K562 (cell line): ENCODE measurements at regions not wholly inside any gene's neighbourhood (a gene's known extent, or its start where the extent isn't known, plus 50 kb on each side); places are given as distances from the start of the nearest gene placed in this dataset.

Source experiments
- ATAC-seq: fragments of 200-7000 bp; cut with Tn5 transposase; 3 replicates; pipeline ENCODE4 v1.9.1; 2020; ENCODE audit warnings: moderate library complexity
- BruUV-seq: library from RNA; stranded (reverse); fragments of 400-500 nt; replicated peaks from 2 replicates; lab custom pipeline; 2021; lab: Mats Ljungman, UMichigan
- CTCF ChIA-PET: fragments of 300-600 bp; formaldehyde crosslinking; extraction: SDS; loops from one replicate; lab custom pipeline; 2021; ENCODE audit warnings: low intra/inter-chr PET ratio; lab: Yijun Ruan, JAX
- POLR2A ChIA-PET: fragments of 300-600, 350-650 bp; sonication (Branson Sonifier 250); formaldehyde crosslinking; extraction: SDS; loops from one replicate; lab custom pipeline; 2021; ENCODE audit warnings: antibody characterized with exemption, inconsistent platforms; lab: Yijun Ruan, JAX
- DNase-seq, 4 experiments: peaks; one replicate each; pipeline versions ENCODE4 v3.0.0 to v3.0.0-alpha.2; 2011 to 2018; ENCODE audit warnings: low spot score in 3 of 4, mixed read lengths in 3 of 4; ENCODE audit errors: extremely low read depth in 1 of 4
- FAIRE-seq: peaks from 2 replicates; lab custom pipeline; 2011; peaks lifted over from hg19 to GRCh38; lab: Jason Lieb, UNC
- H2AFZ ChIP-seq: 2 replicates; pipeline ENCODE4 v1.6.0; 2011; ENCODE audit warnings: low read depth, low read length, control low read depth, inconsistent platforms
- H3K27ac ChIP-seq: fragments of 200-600 bp; 3 replicates; pipeline ENCODE4 v1.8.0; 2011; ENCODE audit warnings: low read depth, mild to moderate bottlenecking, control low read depth, inconsistent platforms, low read length, moderate library complexity, mixed read lengths; ENCODE audit errors: extremely low read depth
- H3K27me3 ChIP-seq, 2 experiments: fragments of 300-600 bp in 1 of 2; 2 replicates in 1 of 2; 3 replicates in 1 of 2; pipeline versions ENCODE4 v1.6.0 to v1.8.0; 2011; ENCODE audit warnings: inconsistent platforms in 2 of 2, low read length in 2 of 2, mild to moderate bottlenecking in 1 of 2, mixed read lengths in 1 of 2, moderate library complexity in 1 of 2; ENCODE audit not compliant: control insufficient read depth in 2 of 2, insufficient read depth in 2 of 2
- H3K36me3 ChIP-seq: fragments of 300-600 bp; 3 replicates; pipeline ENCODE4 v1.8.0; 2011; ENCODE audit warnings: mild to moderate bottlenecking, low read length, inconsistent platforms; ENCODE audit not compliant: control insufficient read depth, insufficient read depth
- H3K4me1 ChIP-seq, 2 experiments: fragments of 200-600 bp in 1 of 2; replicated peaks in 1 of 2; 2 replicates in 1 of 2; 3 replicates in 1 of 2; pipeline versions ENCODE4 v1.5.1 to v1.8.0; 2011; ENCODE audit warnings: inconsistent platforms in 2 of 2, low read length in 2 of 2, mild to moderate bottlenecking in 1 of 2, mixed read lengths in 1 of 2, moderate library complexity in 1 of 2; ENCODE audit not compliant: control insufficient read depth in 2 of 2, insufficient read depth in 2 of 2
- H3K4me2 ChIP-seq: 2 replicates; pipeline ENCODE4 v1.6.1; 2011; ENCODE audit warnings: low read length, control low read depth, inconsistent platforms, mixed read lengths; ENCODE audit not compliant: insufficient read depth
- H3K4me3 ChIP-seq: fragments of 200-600 bp; sonication (generic), shearing (Covaris generic); 2 replicates; pipeline ENCODE4 v1.5.1; 2016; ENCODE audit warnings: control low read depth, inconsistent platforms
- H3K79me2 ChIP-seq: fragments of 200-600 bp; 3 replicates; pipeline ENCODE4 v1.8.0; 2011; ENCODE audit warnings: low read length, inconsistent platforms; ENCODE audit not compliant: control insufficient read depth, insufficient read depth
- H3K9ac ChIP-seq, 2 experiments: 2 replicates each; pipeline versions ENCODE4 v1.6.0 to v1.6.1; 2011; ENCODE audit warnings: low read depth in 2 of 2, low read length in 2 of 2, control low read depth in 1 of 2, inconsistent platforms in 1 of 2, mild to moderate bottlenecking in 1 of 2, mixed read lengths in 1 of 2; ENCODE audit not compliant: insufficient read depth in 1 of 2
- H3K9me1 ChIP-seq: one replicate; pipeline ENCODE4 v1.6.0; 2011; ENCODE audit warnings: inconsistent platforms, mild to moderate bottlenecking, low read length, moderate library complexity; ENCODE audit not compliant: control insufficient read depth, insufficient read depth
- H3K9me3 ChIP-seq: replicated peaks from 2 replicates; pipeline ENCODE4 v1.5.1; 2011; ENCODE audit warnings: low read depth, low read length, inconsistent platforms; ENCODE audit not compliant: control insufficient read depth, insufficient read depth
- H4K20me1 ChIP-seq: replicated peaks from 2 replicates; pipeline ENCODE4 v1.6.1; 2011; ENCODE audit warnings: low read length, inconsistent platforms, mixed read lengths; ENCODE audit not compliant: control insufficient read depth, insufficient read depth
- CREB1 ChIP-seq, 2 experiments: sonication (generic) in 1 of 2; formaldehyde crosslinking in 1 of 2; IDR thresholded peaks; 2 replicates each; pipeline versions ENCODE4 v1.6.1 to v1.8.0; 2012 to 2022; ENCODE audit warnings: inconsistent platforms in 1 of 2, mild to moderate bottlenecking in 1 of 2, missing genetic modification reagents in 1 of 2, moderate library complexity in 1 of 2
- DDX20 ChIP-seq: fragments of 450-650 bp; IDR thresholded peaks from 2 replicates; pipeline ENCODE4 v1.6.1; 2016; ENCODE audit warnings: missing genetic modification characterization, low read depth, mild to moderate bottlenecking, missing compliant biosample characterization, moderate library complexity
- EWSR1 ChIP-seq: fragments of 450-650 bp; IDR thresholded peaks from 2 replicates; pipeline ENCODE4 v1.6.1; 2018; ENCODE audit warnings: borderline replicate concordance, mild to moderate bottlenecking, low read depth, moderate library complexity; ENCODE audit not compliant: partially characterized antibody
- NCOA6 ChIP-seq: fragments of 450-650 bp; IDR thresholded peaks from 2 replicates; pipeline ENCODE4 v1.6.1; 2017; ENCODE audit warnings: mild to moderate bottlenecking
- NR2C1 ChIP-seq, 2 experiments: fragments of 450-650 bp; IDR thresholded peaks; 2 replicates each; pipeline ENCODE4 v1.6.1; 2017; ENCODE audit warnings: mild to moderate bottlenecking in 2 of 2, antibody characterized with exemption in 1 of 2, inconsistent platforms in 1 of 2, missing compliant biosample characterization in 1 of 2, missing genetic modification characterization in 1 of 2
- PRDM10 ChIP-seq: fragments of 450-650 bp; IDR thresholded peaks from 2 replicates; pipeline ENCODE4 v1.6.1; 2018; ENCODE audit not compliant: partially characterized antibody
- SMARCC2 ChIP-seq: fragments of 450-650 bp; IDR thresholded peaks from 2 replicates; pipeline ENCODE4 v1.6.1; 2017; ENCODE audit warnings: antibody characterized with exemption, moderate library complexity, mild to moderate bottlenecking, low read depth
- ZFP36 ChIP-seq: fragments of 150-350 bp; IDR thresholded peaks from 2 replicates; pipeline ENCODE4 v1.6.1; 2018; ENCODE audit warnings: low read length, low read depth; ENCODE audit not compliant: partially characterized antibody
- ZNF766 ChIP-seq: fragments of 200-800 bp; sonication (Bioruptor generic); conservative IDR thresholded peaks from 2 replicates; pipeline ENCODE4 v1.6.1; 2016; ENCODE audit warnings: missing genetic modification characterization, missing compliant biosample characterization
- WGBS: fragments of 100-300 bp; shearing (Covaris generic); methylation state at CpG from one replicate; pipeline ENCODE4 v1.1.6; 2016; ENCODE audit warnings: low coverage, mixed read lengths; ENCODE audit not compliant: insufficient coverage; ENCODE audit errors: missing lambda C conversion rate; 5-methylcytosine and 5-hydroxymethylcytosine counted together
- in situ Hi-C: fragments of 300-500 bp; cut with MboI; formaldehyde crosslinking; loops from 4 replicates; pipeline ENCODE4 v1.15.0; 2018; ENCODE audit warnings: inconsistent platforms, mixed read lengths
- intact Hi-C: fragments of 100-400 bp; cut with micrococcal nuclease; formaldehyde crosslinking; loops from 2 replicates; pipeline ENCODE4 v1.14.2; 2022
- TF ChIP-seq, protein P1 (sequence below): IDR thresholded peaks from 2 replicates; pipeline ENCODE4 v1.6.1; 2012; ENCODE audit warnings: low read depth, low read length, improper control_type of control experiment, borderline replicate concordance

DNA sequence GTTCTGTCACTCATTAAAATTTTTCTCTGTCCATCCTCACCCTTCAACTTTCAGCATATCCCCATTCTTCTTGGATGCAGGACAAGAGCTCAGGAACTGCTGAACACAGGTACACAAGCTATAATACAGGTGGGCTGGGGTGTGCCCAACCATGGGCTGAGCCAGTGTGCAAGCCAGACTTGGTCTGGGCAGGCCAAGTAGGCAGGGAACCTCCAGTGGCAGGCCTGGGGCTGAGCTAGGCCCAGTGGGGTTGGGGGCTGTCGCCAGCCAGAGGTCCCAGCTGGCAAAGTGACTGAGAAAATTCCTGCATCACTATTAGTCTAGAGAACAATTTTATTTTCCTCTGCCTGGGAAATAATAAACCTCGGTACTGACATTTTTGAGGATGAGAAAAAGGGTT, 202.9 kb downstream of the LRRC3B start:
- H3K27ac ChIP-seq, result no peak overlapping the region
- ChIA-PET POLR2A (interaction anchor here (0.7 kb wide), 1 partner anchor 112 kb away, joined by 4 read pairs; no protein-coding TSS in a partner anchor), CTCF (no interaction called here)
- intact Hi-C loops, result no loop called here
- H3K79me2 ChIP-seq, result no peaks in the 10 kb centered on the region
- H3K9me1 ChIP-seq, result no peaks in the 10 kb centered on the region
- H2AFZ ChIP-seq, result no peak overlapping the region
- BruUV-seq, result no TSS peak
- H3K36me3 ChIP-seq, result no peaks in the 10 kb centered on the region
- WGBS, result 0% methylated on average over 2 of the region's 2 CpGs
- H3K4me2 ChIP-seq, result no peak overlapping the region
- DNase-seq (no peak), FAIRE-seq (no peak), ATAC-seq (no peak)
- H3K4me1 ChIP-seq, result no peaks in the 10 kb centered on the region
- in situ Hi-C loops, result no loop called here
- H4K20me1 ChIP-seq, result no peaks in the 10 kb centered on the region
- H3K27me3 ChIP-seq, result no peaks in the 10 kb centered on the region
- no peak overlapping the region for H3K9ac ChIP-seq
- H3K4me3 ChIP-seq, result no peak overlapping the region
- no peak for TF ChIP-seq NCOA6
- no peak for TF ChIP-seq ZFP36
- no peak for TF ChIP-seq EWSR1
- no peak for TF ChIP-seq ZNF766 (CRISPR knock-in tag)
- TF ChIP-seq PRDM10, result no peak
- no peak for TF ChIP-seq CREB1 (IDR thresholded peaks at IDR 0.05)
- no peak for TF ChIP-seq CREB1 (CRISPR knock-in tag; IDR thresholded peaks at IDR 0.05)
- no peak for TF ChIP-seq SMARCC2
- TF ChIP-seq NR2C1 (IDR thresholded peaks at IDR 0.05), result no peak
- no peak for TF ChIP-seq NR2C1 (tag; IDR thresholded peaks at IDR 0.05)
- TF ChIP-seq DDX20 (tag), result no peak
- TF ChIP-seq, protein P1, sequence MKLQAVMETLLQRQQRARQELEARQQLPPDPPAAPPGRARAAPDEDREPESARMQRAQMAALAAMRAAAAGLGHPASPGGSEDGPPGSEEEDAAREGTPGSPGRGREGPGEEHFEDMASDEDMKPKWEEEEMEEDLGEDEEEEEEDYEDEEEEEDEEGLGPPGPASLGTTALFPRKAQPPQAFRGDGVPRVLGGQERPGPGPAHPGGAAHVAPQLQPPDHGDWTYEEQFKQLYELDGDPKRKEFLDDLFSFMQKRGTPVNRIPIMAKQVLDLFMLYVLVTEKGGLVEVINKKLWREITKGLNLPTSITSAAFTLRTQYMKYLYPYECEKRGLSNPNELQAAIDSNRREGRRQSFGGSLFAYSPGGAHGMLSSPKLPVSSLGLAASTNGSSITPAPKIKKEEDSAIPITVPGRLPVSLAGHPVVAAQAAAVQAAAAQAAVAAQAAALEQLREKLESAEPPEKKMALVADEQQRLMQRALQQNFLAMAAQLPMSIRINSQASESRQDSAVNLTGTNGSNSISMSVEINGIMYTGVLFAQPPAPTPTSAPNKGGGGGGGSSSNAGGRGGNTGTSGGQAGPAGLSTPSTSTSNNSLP, result no peak
- H3K9me3 ChIP-seq, result no peaks in the 10 kb centered on the region; the same call in 1 of the 2 replicates
